ENCODE measurements at regions not wholly inside any gene's neighbourhood (a gene's known extent, or its start where the extent isn't known, plus 50 kb on each side); places are given as distances from the start of the nearest gene placed in this dataset.

DNA sequence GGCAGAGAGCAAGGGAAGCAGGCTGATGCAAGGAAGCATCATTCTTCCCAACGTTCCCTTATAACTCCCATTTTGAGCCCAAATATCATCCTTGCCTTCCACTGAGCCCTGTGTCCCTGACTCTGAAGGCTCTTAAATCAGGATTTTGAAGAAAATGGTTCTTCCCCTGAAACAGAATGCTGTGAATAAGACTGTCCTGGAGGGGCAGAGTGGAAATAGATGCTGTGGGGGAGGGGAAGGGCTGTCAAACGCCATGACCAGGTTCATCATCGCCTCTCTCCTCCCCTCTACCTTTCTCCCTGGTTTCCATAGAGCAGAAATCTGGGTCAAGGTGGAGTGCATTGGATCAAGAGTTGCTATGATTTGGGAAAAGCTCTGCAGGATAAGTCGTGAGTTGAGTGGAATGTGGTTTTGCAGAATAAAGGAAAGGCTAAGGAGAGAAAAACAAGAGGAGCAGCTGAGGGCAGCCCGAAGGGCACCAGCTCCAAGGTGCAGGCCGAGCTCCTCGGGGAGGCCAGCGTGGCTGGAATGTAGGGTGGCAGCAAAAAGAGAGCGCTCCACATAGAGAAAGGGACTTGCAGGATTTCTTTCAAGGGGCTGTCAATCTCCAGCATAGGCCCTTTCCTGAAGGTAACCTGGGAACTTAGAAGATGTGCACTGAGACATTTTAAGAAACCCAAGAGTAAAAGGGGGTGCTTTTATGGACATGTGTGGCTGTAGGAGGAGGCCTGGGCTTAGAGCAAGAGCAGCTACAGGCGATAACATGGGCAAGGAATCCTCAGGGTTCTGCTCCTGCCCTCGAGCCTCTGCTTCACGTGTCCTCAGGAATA, 120.8 kb upstream of the CDYL start:
- TF ChIP-seq CTCF (conservative IDR thresholded peaks at IDR 0.05) (no peak), ZFX (IDR thresholded peaks at IDR 0.05) (no peak)
